Fibroblast of mammary gland (primary cell): ENCODE measurements at regions not wholly inside any gene's neighbourhood (a gene's known extent, or its start where the extent isn't known, plus 50 kb on each side); places are given as distances from the start of the nearest gene placed in this dataset.

Experiments used
- DNase-seq: peaks from one replicate; pipeline ENCODE4 v3.0.0-alpha.2; 2010; ENCODE audit warnings: low read depth
- H3K4me3 ChIP-seq: 2 replicates; pipeline ENCODE4 v1.5.1; 2011; ENCODE audit warnings: low read depth, mild to moderate bottlenecking, low read length, moderate library complexity; ENCODE audit not compliant: control insufficient read depth
- TF ChIP-seq, protein P1 (sequence below): conservative IDR thresholded peaks from 2 replicates; pipeline ENCODE4 v1.5.1; 2011; ENCODE audit warnings: low read depth, low read length, inconsistent platforms; ENCODE audit not compliant: control insufficient read depth, insufficient read depth

DNA sequence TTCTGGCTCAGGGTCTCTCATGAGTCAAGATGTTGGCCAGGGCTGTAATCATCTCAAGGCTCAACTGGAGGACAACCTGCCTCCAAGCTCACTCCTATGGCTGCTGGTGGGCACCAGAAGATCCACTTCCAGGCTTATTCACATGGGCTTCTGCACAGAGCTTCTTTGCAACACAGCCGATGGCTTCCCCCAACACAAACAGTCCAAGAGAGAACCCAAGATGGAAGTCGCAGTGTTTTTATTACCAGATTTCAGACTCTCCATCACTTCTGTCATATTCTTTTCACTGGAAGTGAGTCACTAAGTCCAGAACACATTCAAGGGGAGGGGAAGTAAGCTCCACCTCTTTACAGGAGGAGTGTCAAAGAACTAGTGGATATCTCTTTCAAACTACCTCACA lies 75.5 kb downstream of the CD164 start:
- DNase-seq: peak; percentile 21
- H3K4me3 ChIP-seq: no peak overlapping the region
- TF ChIP-seq, protein P1, sequence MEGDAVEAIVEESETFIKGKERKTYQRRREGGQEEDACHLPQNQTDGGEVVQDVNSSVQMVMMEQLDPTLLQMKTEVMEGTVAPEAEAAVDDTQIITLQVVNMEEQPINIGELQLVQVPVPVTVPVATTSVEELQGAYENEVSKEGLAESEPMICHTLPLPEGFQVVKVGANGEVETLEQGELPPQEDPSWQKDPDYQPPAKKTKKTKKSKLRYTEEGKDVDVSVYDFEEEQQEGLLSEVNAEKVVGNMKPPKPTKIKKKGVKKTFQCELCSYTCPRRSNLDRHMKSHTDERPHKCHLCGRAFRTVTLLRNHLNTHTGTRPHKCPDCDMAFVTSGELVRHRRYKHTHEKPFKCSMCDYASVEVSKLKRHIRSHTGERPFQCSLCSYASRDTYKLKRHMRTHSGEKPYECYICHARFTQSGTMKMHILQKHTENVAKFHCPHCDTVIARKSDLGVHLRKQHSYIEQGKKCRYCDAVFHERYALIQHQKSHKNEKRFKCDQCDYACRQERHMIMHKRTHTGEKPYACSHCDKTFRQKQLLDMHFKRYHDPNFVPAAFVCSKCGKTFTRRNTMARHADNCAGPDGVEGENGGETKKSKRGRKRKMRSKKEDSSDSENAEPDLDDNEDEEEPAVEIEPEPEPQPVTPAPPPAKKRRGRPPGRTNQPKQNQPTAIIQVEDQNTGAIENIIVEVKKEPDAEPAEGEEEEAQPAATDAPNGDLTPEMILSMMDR: no peak

- H3K4me3 ChIP-seq: no peak overlapping the region
- TF ChIP-seq, protein P1: no peak
- no peak for DNase-seq
These were observed 77.2 kb downstream of the CD164 start for GRCh38 chr6:109305028-109305427.

DNA sequence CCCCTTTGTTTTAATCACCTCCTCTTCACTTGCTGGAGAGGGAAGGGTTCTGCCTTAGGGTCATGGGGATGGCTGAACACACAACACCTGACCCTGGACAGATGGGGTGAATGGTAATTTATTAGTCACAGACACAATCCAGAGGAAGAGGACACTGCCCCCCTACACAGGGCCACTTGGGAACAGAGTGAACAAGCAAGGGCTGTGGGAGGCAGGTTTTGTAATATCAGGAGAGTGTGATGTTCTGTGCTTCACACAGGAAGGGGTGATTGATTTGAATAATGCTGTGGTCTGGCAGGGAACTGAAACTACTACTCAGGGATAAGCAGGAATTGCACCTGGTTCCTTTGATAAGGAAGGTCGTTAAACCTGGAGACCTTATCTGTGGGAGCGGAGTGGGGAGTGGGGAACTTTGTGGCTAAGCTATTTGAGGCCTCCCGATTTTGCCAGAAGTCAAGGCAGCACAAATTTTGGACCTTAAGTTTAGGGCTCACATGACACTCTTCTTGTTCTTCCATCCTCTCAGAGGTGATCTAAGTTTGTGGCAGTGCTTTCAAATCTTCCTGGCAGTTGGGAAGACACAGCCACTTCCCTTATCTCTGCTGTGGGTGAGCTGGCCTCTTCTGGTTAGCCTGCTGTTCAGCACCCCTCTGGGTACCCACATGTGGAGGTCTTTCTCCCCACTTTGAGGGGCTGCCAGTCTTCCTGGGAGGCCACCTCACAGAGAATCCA lies 77.8 kb downstream of the CD164 start:
- no peak overlapping the region for H3K4me3 ChIP-seq
- TF ChIP-seq, protein P1: no peak
- peak; percentile 73 for DNase-seq

GRCh38 chr6:109303640-109304283 lies 78.5 kb downstream of the CD164 start:
- TF ChIP-seq, protein P1: no peak
- DNase-seq: no peak
- no peak overlapping the region for H3K4me3 ChIP-seq

DNA sequence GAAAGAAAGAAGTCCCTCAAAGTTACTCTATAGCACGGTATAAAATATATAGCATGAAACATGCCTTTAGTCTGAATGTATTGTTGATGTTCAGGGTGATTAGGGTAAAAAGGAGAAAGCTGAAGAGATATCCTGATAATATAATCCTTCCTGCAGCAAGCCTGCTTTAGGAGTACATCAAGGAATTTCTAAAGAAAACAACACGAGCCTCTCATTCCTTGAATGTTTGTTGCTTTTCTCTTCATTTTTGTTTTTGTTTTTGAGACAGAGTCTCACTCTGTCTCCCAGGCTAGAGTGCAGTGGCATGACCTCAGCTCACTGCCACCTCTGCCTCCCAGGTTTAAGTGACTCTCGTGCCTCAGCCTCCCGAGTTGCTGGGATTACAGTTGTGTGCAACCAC lies 79.1 kb downstream of the CD164 start:
- DNase-seq: no peak
- TF ChIP-seq, protein P1: no peak
- no peak overlapping the region for H3K4me3 ChIP-seq

DNA sequence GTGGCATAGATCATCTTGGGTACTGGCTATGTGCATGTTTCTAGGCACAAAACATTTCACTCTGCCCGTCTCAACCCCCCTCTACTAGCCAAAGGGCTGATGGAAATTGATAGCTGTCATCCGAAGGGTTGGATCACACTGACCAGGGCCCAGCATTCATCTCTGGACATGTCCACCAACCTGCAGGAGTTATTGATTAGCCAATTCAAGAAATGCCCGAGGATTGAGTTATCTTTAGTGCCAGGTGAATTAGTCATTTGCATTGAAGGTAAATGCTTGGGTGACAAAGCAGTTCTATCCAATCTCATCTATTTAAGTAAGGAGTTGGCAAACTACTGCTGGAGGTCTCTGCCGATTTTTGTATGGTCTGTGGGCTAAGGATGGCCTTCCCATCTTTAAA lies 80.1 kb downstream of the CD164 start:
- no peak overlapping the region for H3K4me3 ChIP-seq
- TF ChIP-seq, protein P1: no peak
- DNase-seq: no peak
